ENCODE measurements at regions not wholly inside any gene's neighbourhood (a gene's known extent, or its start where the extent isn't known, plus 50 kb on each side); places are given as distances from the start of the nearest gene placed in this dataset.
"Not testable (repeated sequence)": the region's sequence is repeated elsewhere in the genome, so short reads cannot be mapped to it uniquely, and the experiment has no call there.

- no peak overlapping the region for H3K27ac Mint-ChIP-seq
- no peaks in the 10 kb centered on the region for H3K36me3 Mint-ChIP-seq (ENCODE audit: low read depth)
- no peak overlapping the region for H3K4me3 Mint-ChIP-seq
- DNase-seq (peak; percentile 12), ATAC-seq (ENCODE audit: low read depth) (no peak)
- ChIA-PET CTCF (no interaction called here), POLR2A (no interaction called here)
- peaks cover 33% of the 10 kb centered on the region for H3K4me1 Mint-ChIP-seq
- no peaks in the 10 kb centered on the region for H3K9me3 Mint-ChIP-seq
- TF ChIP-seq CTCF (IDR thresholded peaks at IDR 0.05) = no peak
- intact Hi-C loops (cut with micrococcal nuclease) = loop anchor here (5.0 kb wide), 1 partner anchor 42 kb away; no protein-coding TSS in a partner anchor
- peaks cover 61% of the 10 kb centered on the region for H3K27me3 Mint-ChIP-seq
Measured at GRCh38 chr17:77839698-77840512, 118.6 kb upstream of the TNRC6C start.

GRCh38 chr17:77840513-77841165 is 117.9 kb upstream of the TNRC6C start:
- H3K27me3 Mint-ChIP-seq = peaks cover 60% of the 10 kb centered on the region
- CTCF ChIA-PET = no interaction called here
- H3K36me3 Mint-ChIP-seq (ENCODE audit: low read depth) = no peaks in the 10 kb centered on the region
- intact Hi-C loops (cut with micrococcal nuclease) = loop anchor here (5.0 kb wide), 1 partner anchor 42 kb away; no protein-coding TSS in a partner anchor
- peak; percentile 12 for DNase-seq
- no peak for TF ChIP-seq CTCF (IDR thresholded peaks at IDR 0.05)
- POLR2A ChIA-PET = interaction anchor here (0.7 kb wide), 1 partner anchor 21 kb away, joined by 4 read pairs; no protein-coding TSS in a partner anchor
- no peak overlapping the region for H3K27ac Mint-ChIP-seq
- H3K4me1 Mint-ChIP-seq = peaks cover 35% of the 10 kb centered on the region
- no peak for ATAC-seq (ENCODE audit: low read depth)
- no peak overlapping the region for H3K4me3 Mint-ChIP-seq
- no peaks in the 10 kb centered on the region for H3K9me3 Mint-ChIP-seq

GRCh38 chr17:77841742-77842527 is 116.6 kb upstream of the TNRC6C start:
- no peak overlapping the region for H3K27ac Mint-ChIP-seq
- DNase-seq (no peak), ATAC-seq (ENCODE audit: low read depth) (no peak)
- CTCF ChIA-PET = no interaction called here
- H3K9me3 Mint-ChIP-seq = no peaks in the 10 kb centered on the region
- peak overlapping the region; percentile 24 for H3K4me3 Mint-ChIP-seq
- peaks cover 47% of the 10 kb centered on the region for H3K4me1 Mint-ChIP-seq
- H3K36me3 Mint-ChIP-seq (ENCODE audit: low read depth) = no peaks in the 10 kb centered on the region
- H3K27me3 Mint-ChIP-seq = peaks cover 61% of the 10 kb centered on the region
- POLR2A ChIA-PET = interaction anchor here (0.7 kb wide), 1 partner anchor 23 kb away, joined by 4 read pairs; no protein-coding TSS in a partner anchor
- intact Hi-C loops (cut with micrococcal nuclease) = loop anchor here (2.0 to 5.0 kb wide), 2 partner anchors 40 to 75 kb away; no protein-coding TSS in a partner anchor
- no peak for TF ChIP-seq CTCF (IDR thresholded peaks at IDR 0.05)

GRCh38 chr17:77842528-77843147 is 115.9 kb upstream of the TNRC6C start:
- Mint-ChIP-seq H3K27ac (no peak overlapping the region), H3K9me3 (no peaks in the 10 kb centered on the region), H3K27me3 (peaks cover 61% of the 10 kb centered on the region), H3K4me3 (peak overlapping the region; percentile 24), H3K4me1 (peaks cover 54% of the 10 kb centered on the region), H3K36me3 (ENCODE audit: low read depth) (no peaks in the 10 kb centered on the region)
- TF ChIP-seq CTCF (IDR thresholded peaks at IDR 0.05) = no peak
- DNase-seq (no peak), ATAC-seq (ENCODE audit: low read depth) (no peak)
- CTCF ChIA-PET = no interaction called here
- POLR2A ChIA-PET = interaction anchor here (2.6 kb wide), 1 partner anchor 27 kb away, joined by 9 read pairs; no protein-coding TSS in a partner anchor
- intact Hi-C loops (cut with micrococcal nuclease) = loop anchor here (1.0 to 5.0 kb wide), 3 partner anchors 27 to 74 kb away; no protein-coding TSS in a partner anchor

- CTCF ChIA-PET = not testable (repeated sequence)
- intact Hi-C loops (cut with micrococcal nuclease) = loop anchor here (1.0 to 5.0 kb wide), 3 partner anchors 26 to 73 kb away; no protein-coding TSS in a partner anchor
Measured at GRCh38 chr17:77843255-77843895, 115.1 kb upstream of the TNRC6C start.

More at GRCh38 chr17:77843255-77843895, 115.1 kb upstream of the TNRC6C start:
- H3K27me3 Mint-ChIP-seq = peaks cover 58% of the 10 kb centered on the region
- POLR2A ChIA-PET = interaction anchor here (0.6 to 2.9 kb wide), 12 partner anchors 16 to 170 kb away, joined by 3 to 27 read pairs (median 5); partner anchors contain the start of gene TNRC6C
- not testable (repeated sequence) for DNase-seq; H3K9me3 Mint-ChIP-seq; H3K36me3 Mint-ChIP-seq (ENCODE audit: low read depth)
- peak overlapping the region; percentile 16 for H3K27ac Mint-ChIP-seq
- ATAC-seq (ENCODE audit: low read depth) = peak; percentile 84
- peaks cover 55% of the 10 kb centered on the region for H3K4me1 Mint-ChIP-seq
- H3K4me3 Mint-ChIP-seq = peak overlapping the region; percentile 32

Data from activated B cell treated with CpG ODN at 0.5 μM for 24 hours (primary cell).